ENCODE measurements at regions not wholly inside any gene's neighbourhood (a gene's known extent, or its start where the extent isn't known, plus 50 kb on each side); places are given as distances from the start of the nearest gene placed in this dataset.

- no peak for TF ChIP-seq CTCF (optimal IDR thresholded peaks at IDR 0.05 in 1 of 3, IDR thresholded peaks at IDR 0.05 in 1 of 3, conservative IDR thresholded peaks at IDR 0.05 in 1 of 3; ENCODE audit: extremely low read depth in 1 of 3, insufficient read depth in 2 of 3, low read length in 3 of 3)
- no peak for TF ChIP-seq EZH2 (IDR thresholded peaks at IDR 0.05; ENCODE audit: low read length)
Observed at GRCh38 chr1:13996334-13996733, 296.3 kb downstream of the PRDM2 start.
